ENCODE measurements at regions not wholly inside any gene's neighbourhood (a gene's known extent, or its start where the extent isn't known, plus 50 kb on each side); places are given as distances from the start of the nearest gene placed in this dataset.

DNA sequence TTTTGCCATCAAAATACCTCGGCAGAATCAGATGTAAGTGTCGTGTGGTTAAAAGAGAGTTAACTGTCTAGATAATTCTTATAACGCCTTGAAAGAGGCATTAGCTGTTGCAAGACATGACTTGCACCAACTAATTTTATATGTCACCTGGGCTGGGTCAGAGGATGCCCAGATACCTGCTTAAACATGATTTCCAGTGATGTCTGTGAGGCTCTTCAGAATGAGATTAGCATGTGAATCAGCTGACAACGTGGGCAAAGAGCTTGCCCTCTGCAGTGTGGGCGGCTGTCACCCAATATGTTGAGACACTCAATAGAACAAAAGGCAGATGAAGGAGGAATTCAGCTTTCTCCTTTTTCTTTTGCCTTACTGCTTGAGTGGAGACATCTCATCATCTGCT lies 1180.6 kb downstream of the NLGN4Y start:
- DNase-seq (ENCODE audit: low spot score) = no peak
- no peaks in the 10 kb centered on the region for H3K4me1 ChIP-seq (ENCODE audit: control insufficient read depth in 2 of 2, insufficient read depth in 1 of 2, low read depth in 1 of 2, low read length in 2 of 2)
- H3K9me3 ChIP-seq (replicated peaks in 1 of 2; ENCODE audit: control insufficient read depth in 2 of 2, insufficient read depth in 1 of 2, low read depth in 1 of 2, low read length in 2 of 2) = no peaks in the 10 kb centered on the region
- no peak overlapping the region for H3K4me2 ChIP-seq (ENCODE audit: insufficient read depth, low read length, poor library complexity, severe bottlenecking)
- no peak overlapping the region for H2AFZ ChIP-seq (ENCODE audit: low read length)
- no peak overlapping the region for H3K4me3 ChIP-seq (ENCODE audit: low read length in 2 of 2)
- H4K91ac ChIP-seq (ENCODE audit: low read depth, low read length, poor library complexity) = no peak overlapping the region
- no peak overlapping the region for H3K4ac ChIP-seq (ENCODE audit: low read length)
- no peak overlapping the region for H3K9ac ChIP-seq (ENCODE audit: low read depth, low read length, poor library complexity)
- no peak overlapping the region for H3K27ac ChIP-seq (replicated peaks; ENCODE audit: low read length)
- no CpG with 5 or more reads among the region's 5 CpGs for WGBS, 2 donors (ENCODE audit: extremely low coverage in 2 of 2, insufficient read length in 2 of 2, insufficient replicate concordance in 1 of 2)
- H2BK12ac ChIP-seq (ENCODE audit: low read length) = no peak overlapping the region
- no peak overlapping the region for H3K14ac ChIP-seq (ENCODE audit: low read length)
- no peak overlapping the region for H2BK5ac ChIP-seq (ENCODE audit: low read length)
- no peaks in the 10 kb centered on the region for H3K27me3 ChIP-seq (ENCODE audit: control insufficient read depth in 3 of 3, insufficient read depth in 3 of 3, low read depth in 1 of 3, low read length in 3 of 3)
- no peak overlapping the region for H2BK120ac ChIP-seq (ENCODE audit: low read depth, low read length)
- no peaks in the 10 kb centered on the region for H3K79me1 ChIP-seq (ENCODE audit: low read depth, low read length)
- no peak overlapping the region for H3K23ac ChIP-seq (ENCODE audit: low read depth, low read length, poor library complexity)
- H2AK5ac ChIP-seq (ENCODE audit: low read depth, low read length) = no peak overlapping the region
- H4K8ac ChIP-seq (ENCODE audit: low read depth, low read length) = no peak overlapping the region
- H3K36me3 ChIP-seq (replicated peaks in 1 of 2; ENCODE audit: control insufficient read depth in 2 of 2, insufficient read depth in 2 of 2, low read length in 2 of 2) = no peaks in the 10 kb centered on the region
- no peak overlapping the region for H2BK15ac ChIP-seq (ENCODE audit: low read length)
- no peak overlapping the region for H3K18ac ChIP-seq (ENCODE audit: low read length)

DNA sequence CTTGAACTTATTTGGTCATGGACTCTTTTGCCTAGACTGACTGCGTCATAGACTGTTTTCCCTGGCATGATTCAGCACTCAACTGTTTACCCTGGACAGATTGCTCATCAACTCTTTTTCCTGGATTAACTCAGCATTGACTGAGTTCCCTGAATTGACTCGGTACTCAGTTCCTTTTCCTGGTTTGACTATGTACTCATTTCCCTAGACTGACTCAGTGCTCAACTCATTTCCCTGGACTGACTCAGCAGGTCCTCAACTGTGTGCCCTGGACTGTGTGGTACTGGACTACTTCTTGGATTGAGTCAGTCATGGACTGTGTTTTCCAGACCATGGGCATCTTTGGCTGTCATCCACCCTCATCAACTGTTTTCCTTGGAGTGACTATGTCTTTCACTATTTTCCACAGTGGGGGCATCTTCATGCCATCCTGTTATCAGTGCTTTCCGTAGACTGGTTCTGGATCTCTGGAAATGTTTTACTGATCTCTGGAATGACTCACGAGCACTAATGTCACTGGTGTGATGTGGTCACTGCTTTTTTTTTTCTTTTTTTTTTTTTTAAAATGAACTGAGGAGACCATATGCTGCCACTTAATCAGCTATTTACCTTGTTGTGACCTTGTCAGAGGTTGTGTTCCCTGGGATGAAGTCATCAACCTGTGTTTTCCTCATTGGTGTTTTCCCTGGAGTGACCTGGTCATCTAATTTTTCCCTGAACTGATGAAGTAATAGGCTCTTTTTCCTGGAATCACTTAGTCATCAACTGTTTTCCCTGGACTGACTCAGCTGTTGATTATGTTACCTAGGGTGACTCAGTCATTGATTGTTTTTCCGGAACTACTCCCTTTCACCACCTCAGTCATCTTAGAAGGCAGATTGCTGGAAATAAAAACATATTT lies 1225.5 kb downstream of the NLGN4Y start:
- H3K79me1 ChIP-seq (ENCODE audit: low read depth, low read length) = no peaks in the 10 kb centered on the region
- no peak overlapping the region for H2BK12ac ChIP-seq (ENCODE audit: low read length)

DNA sequence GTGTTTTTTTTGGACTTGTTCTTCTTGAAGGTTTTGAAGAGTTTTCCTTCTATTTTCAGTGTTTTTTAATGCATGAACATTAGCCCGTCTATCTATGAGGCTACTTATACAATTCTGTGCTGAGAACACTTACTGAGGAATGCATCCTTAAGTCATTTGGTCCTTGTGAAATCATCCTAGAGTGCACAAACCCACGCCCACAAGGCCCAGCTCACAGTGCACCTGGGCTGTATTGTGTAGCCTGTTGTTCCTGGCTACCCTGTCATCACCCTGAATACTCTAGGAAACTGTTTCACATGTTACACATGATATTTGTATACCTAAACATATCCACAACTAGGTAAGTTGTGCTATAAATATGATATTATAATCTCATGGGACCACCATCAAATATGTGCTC lies 1226.7 kb downstream of the NLGN4Y start:
- Histone ChIP-seq H3K9ac (ENCODE audit: low read depth, low read length, poor library complexity) (no peak overlapping the region), H2AK5ac (ENCODE audit: low read depth, low read length) (no peak overlapping the region), H3K27ac (replicated peaks; ENCODE audit: low read length) (no peak overlapping the region), H2BK15ac (ENCODE audit: low read length) (no peak overlapping the region), H2BK120ac (ENCODE audit: low read depth, low read length) (no peak overlapping the region), H3K4me2 (ENCODE audit: insufficient read depth, low read length, poor library complexity, severe bottlenecking) (no peak overlapping the region), H3K18ac (ENCODE audit: low read length) (no peak overlapping the region), H3K9me3 (replicated peaks in 1 of 2; ENCODE audit: control insufficient read depth in 2 of 2, insufficient read depth in 1 of 2, low read depth in 1 of 2, low read length in 2 of 2) (no peaks in the 10 kb centered on the region), H3K4me3 (ENCODE audit: low read length in 2 of 2) (no peak overlapping the region), H4K8ac (ENCODE audit: low read depth, low read length) (no peak overlapping the region), H2BK5ac (ENCODE audit: low read length) (no peak overlapping the region), H3K79me1 (ENCODE audit: low read depth, low read length) (no peaks in the 10 kb centered on the region), H3K4ac (ENCODE audit: low read length) (no peak overlapping the region), H3K4me1 (ENCODE audit: control insufficient read depth in 2 of 2, insufficient read depth in 1 of 2, low read depth in 1 of 2, low read length in 2 of 2) (no peaks in the 10 kb centered on the region), H3K36me3 (replicated peaks in 1 of 2; ENCODE audit: control insufficient read depth in 2 of 2, insufficient read depth in 2 of 2, low read length in 2 of 2) (no peaks in the 10 kb centered on the region), H2BK12ac (ENCODE audit: low read length) (no peak overlapping the region), H3K23ac (ENCODE audit: low read depth, low read length, poor library complexity) (no peak overlapping the region), H3K27me3 (ENCODE audit: control insufficient read depth in 3 of 3, insufficient read depth in 3 of 3, low read depth in 1 of 3, low read length in 3 of 3) (no peaks in the 10 kb centered on the region), H3K14ac (ENCODE audit: low read length) (no peak overlapping the region), H4K91ac (ENCODE audit: low read depth, low read length, poor library complexity) (no peak overlapping the region), H2AFZ (ENCODE audit: low read length) (no peak overlapping the region)
- WGBS, 2 donors (ENCODE audit: extremely low coverage in 2 of 2, insufficient read length in 2 of 2, insufficient replicate concordance in 1 of 2) = no CpG with 5 or more reads among the region's 2 CpGs
- no peak for DNase-seq (ENCODE audit: low spot score)

More for the DNA sequence above, 1225.5 kb downstream of the NLGN4Y start:
- Histone ChIP-seq H3K4me3 (ENCODE audit: low read length in 2 of 2) (no peak overlapping the region), H2BK120ac (ENCODE audit: low read depth, low read length) (no peak overlapping the region), H3K36me3 (replicated peaks in 1 of 2; ENCODE audit: control insufficient read depth in 2 of 2, insufficient read depth in 2 of 2, low read length in 2 of 2) (no peaks in the 10 kb centered on the region), H4K91ac (ENCODE audit: low read depth, low read length, poor library complexity) (no peak overlapping the region), H3K9me3 (replicated peaks in 1 of 2; ENCODE audit: control insufficient read depth in 2 of 2, insufficient read depth in 1 of 2, low read depth in 1 of 2, low read length in 2 of 2) (no peaks in the 10 kb centered on the region), H3K4ac (ENCODE audit: low read length) (no peak overlapping the region), H2BK5ac (ENCODE audit: low read length) (no peak overlapping the region), H2BK15ac (ENCODE audit: low read length) (no peak overlapping the region), H2AK5ac (ENCODE audit: low read depth, low read length) (no peak overlapping the region), H2AFZ (ENCODE audit: low read length) (no peak overlapping the region), H3K14ac (ENCODE audit: low read length) (no peak overlapping the region), H3K23ac (ENCODE audit: low read depth, low read length, poor library complexity) (no peak overlapping the region), H3K4me1 (ENCODE audit: control insufficient read depth in 2 of 2, insufficient read depth in 1 of 2, low read depth in 1 of 2, low read length in 2 of 2) (no peaks in the 10 kb centered on the region), H3K18ac (ENCODE audit: low read length) (no peak overlapping the region), H3K27ac (replicated peaks; ENCODE audit: low read length) (no peak overlapping the region), H3K27me3 (ENCODE audit: control insufficient read depth in 3 of 3, insufficient read depth in 3 of 3, low read depth in 1 of 3, low read length in 3 of 3) (no peaks in the 10 kb centered on the region), H3K9ac (ENCODE audit: low read depth, low read length, poor library complexity) (no peak overlapping the region), H4K8ac (ENCODE audit: low read depth, low read length) (no peak overlapping the region), H3K4me2 (ENCODE audit: insufficient read depth, low read length, poor library complexity, severe bottlenecking) (no peak overlapping the region)
- DNase-seq (ENCODE audit: low spot score) = no peak
- no CpG with 5 or more reads among the region's 5 CpGs for WGBS, 2 donors (ENCODE audit: extremely low coverage in 2 of 2, insufficient read length in 2 of 2, insufficient replicate concordance in 1 of 2)

DNA sequence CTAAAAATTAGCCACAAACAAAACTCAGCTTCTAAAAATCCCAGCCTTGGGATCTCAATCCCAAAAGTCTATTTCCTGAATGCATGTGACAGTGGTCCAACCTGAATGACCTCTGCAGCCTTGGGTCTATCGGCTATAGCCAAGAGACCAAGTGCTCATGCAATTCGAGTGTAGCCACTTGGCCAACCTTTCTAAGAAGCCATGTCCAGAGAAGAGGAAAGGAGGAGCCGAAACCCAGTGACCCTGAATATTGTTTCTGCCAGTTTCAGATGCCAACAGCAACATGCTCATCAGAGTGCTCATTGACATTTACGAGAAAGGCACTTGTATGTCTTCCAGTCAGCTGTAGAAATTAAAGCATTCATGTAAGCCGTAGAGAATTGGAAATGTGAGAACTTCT lies 1231.9 kb downstream of the NLGN4Y start:
- H3K36me3 ChIP-seq (replicated peaks in 1 of 2; ENCODE audit: control insufficient read depth in 2 of 2, insufficient read depth in 2 of 2, low read length in 2 of 2) = no peaks in the 10 kb centered on the region
- no peaks in the 10 kb centered on the region for H3K4me1 ChIP-seq (ENCODE audit: control insufficient read depth in 2 of 2, insufficient read depth in 1 of 2, low read depth in 1 of 2, low read length in 2 of 2)
- H3K4me3 ChIP-seq (ENCODE audit: low read length in 2 of 2) = no peak overlapping the region
- no peak overlapping the region for H2BK15ac ChIP-seq (ENCODE audit: low read length)
- no CpG with 5 or more reads among the region's 5 CpGs for WGBS, 2 donors (ENCODE audit: extremely low coverage in 2 of 2, insufficient read length in 2 of 2, insufficient replicate concordance in 1 of 2)
- H2BK120ac ChIP-seq (ENCODE audit: low read depth, low read length) = no peak overlapping the region
- H4K91ac ChIP-seq (ENCODE audit: low read depth, low read length, poor library complexity) = no peak overlapping the region
- no peak overlapping the region for H2AFZ ChIP-seq (ENCODE audit: low read length)
- H3K14ac ChIP-seq (ENCODE audit: low read length) = no peak overlapping the region
- no peak for DNase-seq (ENCODE audit: low spot score)
- no peak overlapping the region for H2BK5ac ChIP-seq (ENCODE audit: low read length)
- H3K27me3 ChIP-seq (ENCODE audit: control insufficient read depth in 3 of 3, insufficient read depth in 3 of 3, low read depth in 1 of 3, low read length in 3 of 3) = no peaks in the 10 kb centered on the region
- no peak overlapping the region for H2BK12ac ChIP-seq (ENCODE audit: low read length)
- H3K4me2 ChIP-seq (ENCODE audit: insufficient read depth, low read length, poor library complexity, severe bottlenecking) = no peak overlapping the region
- H3K23ac ChIP-seq (ENCODE audit: low read depth, low read length, poor library complexity) = no peak overlapping the region
- no peak overlapping the region for H3K18ac ChIP-seq (ENCODE audit: low read length)
- no peaks in the 10 kb centered on the region for H3K79me1 ChIP-seq (ENCODE audit: low read depth, low read length)
- H2AK5ac ChIP-seq (ENCODE audit: low read depth, low read length) = no peak overlapping the region
- no peak overlapping the region for H3K9ac ChIP-seq (ENCODE audit: low read depth, low read length, poor library complexity)
- no peak overlapping the region for H3K27ac ChIP-seq (replicated peaks; ENCODE audit: low read length)
- no peak overlapping the region for H4K8ac ChIP-seq (ENCODE audit: low read depth, low read length)
- no peak overlapping the region for H3K4ac ChIP-seq (ENCODE audit: low read length)
- no peaks in the 10 kb centered on the region for H3K9me3 ChIP-seq (replicated peaks in 1 of 2; ENCODE audit: control insufficient read depth in 2 of 2, insufficient read depth in 1 of 2, low read depth in 1 of 2, low read length in 2 of 2)

Measured in neuronal stem cell (in vitro differentiated cells).